Loucy (cell line): ENCODE measurements at regions not wholly inside any gene's neighbourhood (a gene's known extent, or its start where the extent isn't known, plus 50 kb on each side); places are given as distances from the start of the nearest gene placed in this dataset.

Experiments
- CTCF ChIP-seq: fragments of 200-600 bp; sonication (generic); conservative IDR thresholded peaks from 2 replicates; pipeline ENCODE4 v1.5.1; 2014; ENCODE audit warnings: mild to moderate bottlenecking, antibody characterized with exemption, low read length
- EZH2phosphoT487 ChIP-seq: fragments of 200-600 bp; IDR thresholded peaks from 2 replicates; pipeline ENCODE4 v1.6.1; 2018; ENCODE audit warnings: antibody characterized with exemption, mild to moderate bottlenecking, moderate library complexity, borderline replicate concordance

- no peak for TF ChIP-seq CTCF
- TF ChIP-seq EZH2phosphoT487: no peak
Observed at GRCh38 chr1:173287785-173288184, 80.7 kb upstream of the TNFSF4 start.
